22Rv1 (cell line): ENCODE measurements at regions not wholly inside any gene's neighbourhood (a gene's known extent, or its start where the extent isn't known, plus 50 kb on each side); places are given as distances from the start of the nearest gene placed in this dataset.

ENCODE experiments used
- H3K27ac ChIP-seq: fragments of 450-650 bp; 2 replicates; pipeline ENCODE4 v1.5.1; 2017
- CTCF ChIP-seq: fragments of 450-650 bp; IDR thresholded peaks from 2 replicates; pipeline ENCODE4 v1.5.1; 2017; ENCODE audit warnings: mild to moderate bottlenecking
- ZFX ChIP-seq: fragments of 450-650 bp; IDR thresholded peaks from 2 replicates; pipeline ENCODE4 v1.6.1; 2017; ENCODE audit warnings: antibody characterized with exemption, borderline replicate concordance

- no peak for TF ChIP-seq CTCF
- no peak for TF ChIP-seq ZFX
- no peak overlapping the region for H3K27ac ChIP-seq
These were observed 500.5 kb upstream of the SPRY2 start for GRCh38 chr13:80841414-80841813.

- H3K27ac ChIP-seq, result no peak overlapping the region
- no peak for TF ChIP-seq CTCF
- no peak for TF ChIP-seq ZFX
These were observed 499.5 kb upstream of the SPRY2 start for GRCh38 chr13:80840316-80840976.

GRCh38 chr13:80835902-80836301 lies 495.0 kb upstream of the SPRY2 start:
- no peak overlapping the region for H3K27ac ChIP-seq
- TF ChIP-seq ZFX (no peak), CTCF (no peak)

GRCh38 chr13:80830431-80830830 lies 489.5 kb upstream of the SPRY2 start:
- no peak overlapping the region for H3K27ac ChIP-seq
- no peak for TF ChIP-seq ZFX
- TF ChIP-seq CTCF, result no peak

- TF ChIP-seq ZFX, result no peak
- no peak for TF ChIP-seq CTCF
- no peak overlapping the region for H3K27ac ChIP-seq
These were observed 487.8 kb upstream of the SPRY2 start for GRCh38 chr13:80828759-80829158.

- no peak overlapping the region for H3K27ac ChIP-seq
- TF ChIP-seq ZFX (no peak), CTCF (no peak)
These were observed 484.4 kb upstream of the SPRY2 start for GRCh38 chr13:80825276-80825675.

- H3K27ac ChIP-seq, result no peak overlapping the region
- no peak for TF ChIP-seq CTCF
- TF ChIP-seq ZFX, result no peak
These were observed 483.3 kb upstream of the SPRY2 start for GRCh38 chr13:80824229-80824628.
